Omental fat pad (tissue), 3 donors: ENCODE measurements at regions not wholly inside any gene's neighbourhood (a gene's known extent, or its start where the extent isn't known, plus 50 kb on each side); places are given as distances from the start of the nearest gene placed in this dataset.
"Not testable (repeated sequence)": the region's sequence is repeated elsewhere in the genome, so short reads cannot be mapped to it uniquely, and the experiment has no call there.

Source experiments
- ATAC-seq: fragments of 150-250 bp; one replicate; pipeline ENCODE4 v1.9.1; 2016; ENCODE audit warnings: mild to moderate bottlenecking, moderate library complexity; ENCODE audit not compliant: low FRiP score
- DNase-seq: peaks from one replicate; pipeline ENCODE4 v3.0.0-alpha.2; 2019; ENCODE audit warnings: low spot score
- CTCF ChIP-seq, 3 donors: fragments of 450-650 bp; IDR thresholded peaks; one replicate each; pipeline ENCODE4 v1.5.1; 2016 to 2017; ENCODE audit warnings: antibody characterized with exemption in 3 of 3, mild to moderate bottlenecking in 3 of 3, moderate library complexity in 2 of 3

GRCh38 chr4:91989914-91990313, 313.9 kb upstream of the GRID2 start:
- ATAC-seq (no peak), DNase-seq (no peak)
- TF ChIP-seq CTCF (IDR thresholded peaks at IDR 0.05): no peak

DNA sequence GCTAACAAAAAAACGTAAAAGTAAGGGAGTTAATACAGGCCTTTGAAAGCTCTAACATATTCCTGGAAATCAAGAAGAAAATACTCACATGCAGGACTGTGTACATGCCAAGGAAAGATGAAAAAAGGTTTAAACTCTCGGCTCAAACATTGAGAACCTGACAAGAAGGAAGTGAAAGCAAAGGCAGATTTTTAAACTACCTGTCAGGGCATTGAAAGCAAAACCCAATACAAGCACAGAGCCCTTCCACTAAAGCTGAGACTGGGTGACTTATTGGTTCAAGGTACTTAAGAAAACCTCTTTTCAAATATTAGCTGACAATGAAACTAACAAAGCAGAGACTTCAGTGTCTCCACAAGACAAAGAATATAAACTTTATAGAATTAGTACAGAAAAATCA, 313.0 kb upstream of the GRID2 start:
- DNase-seq (no peak), ATAC-seq (no peak)
- no peak for TF ChIP-seq CTCF (IDR thresholded peaks at IDR 0.05)

DNA sequence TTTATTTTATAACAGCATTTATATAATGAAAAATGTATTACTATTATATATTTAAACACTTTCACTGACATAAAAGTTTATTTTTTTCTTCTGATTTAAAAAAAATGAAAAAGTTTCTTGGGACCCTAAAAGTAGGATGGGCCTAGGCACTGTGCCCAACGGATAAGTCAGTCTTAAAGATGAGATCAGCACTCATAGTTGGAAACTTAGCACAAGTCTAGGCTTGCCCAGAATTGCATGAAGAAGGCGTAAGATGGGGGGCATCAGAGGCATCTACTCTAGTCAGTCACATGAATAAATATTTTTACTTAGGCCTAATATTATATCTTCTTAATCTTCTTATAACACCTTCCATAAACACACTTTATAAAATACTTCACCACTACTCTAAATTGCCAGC, 306.7 kb upstream of the GRID2 start:
- DNase-seq (no peak), ATAC-seq (no peak)
- no peak for TF ChIP-seq CTCF (IDR thresholded peaks at IDR 0.05)

DNA sequence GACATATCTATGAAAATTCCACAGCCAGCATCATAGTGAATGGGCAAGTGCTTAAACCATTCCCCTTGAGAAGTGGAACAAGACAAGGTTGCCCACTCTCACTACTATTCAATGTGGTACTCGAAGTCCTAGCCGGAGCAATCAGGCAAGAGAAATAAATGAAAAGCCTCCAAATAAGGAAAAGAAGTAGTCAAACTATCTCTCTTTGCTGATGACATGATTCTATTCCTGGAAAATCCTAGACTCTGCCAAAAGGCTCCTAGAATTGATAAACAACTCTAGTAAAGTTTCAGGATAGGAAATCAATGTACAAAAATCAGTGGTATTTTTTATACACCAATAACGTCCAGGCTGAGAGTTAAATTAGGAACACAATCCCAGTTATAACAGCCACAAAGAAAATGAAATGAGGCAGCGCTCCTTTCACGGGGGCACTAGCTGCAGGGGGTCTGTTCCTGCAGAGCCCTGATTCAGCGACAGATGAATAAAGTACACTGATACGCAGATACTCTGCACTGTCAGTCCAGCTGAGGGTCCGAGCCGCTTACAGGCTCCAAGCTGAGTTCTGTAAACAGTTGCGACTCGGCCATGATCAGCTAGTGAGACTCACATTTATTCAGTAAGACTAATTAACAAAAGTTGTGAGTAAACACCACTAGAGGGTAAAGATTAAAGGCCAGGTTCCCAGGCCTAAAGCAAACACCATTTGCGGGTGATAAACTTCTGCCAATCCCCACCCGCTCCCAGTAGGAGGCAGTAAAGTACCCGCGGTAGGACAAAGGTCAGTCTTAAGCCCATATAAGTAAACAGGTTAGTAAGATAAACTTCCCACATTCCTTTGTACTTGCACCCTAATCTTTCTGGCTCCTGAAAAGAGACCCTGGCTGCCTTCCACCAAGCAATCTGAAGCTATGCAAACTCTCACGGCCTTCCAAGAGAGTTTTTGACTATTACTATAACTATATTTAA, 290.6 kb upstream of the GRID2 start:
- no peak for DNase-seq
- ATAC-seq: no peak
- TF ChIP-seq CTCF (IDR thresholded peaks at IDR 0.05): no peak

- DNase-seq (no peak), ATAC-seq (no peak)
- no peak for TF ChIP-seq CTCF (IDR thresholded peaks at IDR 0.05)
These were observed 289.7 kb upstream of the GRID2 start for GRCh38 chr4:92014067-92014466.

GRCh38 chr4:92021203-92021602, 282.6 kb upstream of the GRID2 start:
- no peak for ATAC-seq
- DNase-seq: no peak
- TF ChIP-seq CTCF (IDR thresholded peaks at IDR 0.05): no peak

- no peak for TF ChIP-seq CTCF (IDR thresholded peaks at IDR 0.05)
- DNase-seq (no peak), ATAC-seq (no peak)
These were observed 282.0 kb upstream of the GRID2 start for GRCh38 chr4:92021788-92022187.

GRCh38 chr4:92028830-92029229, 274.9 kb upstream of the GRID2 start:
- DNase-seq, ATAC-seq: not testable (repeated sequence)
